H9 (cell line): ENCODE measurements at regions not wholly inside any gene's neighbourhood (a gene's known extent, or its start where the extent isn't known, plus 50 kb on each side); places are given as distances from the start of the nearest gene placed in this dataset.
"Not testable (repeated sequence)": the region's sequence is repeated elsewhere in the genome, so short reads cannot be mapped to it uniquely, and the experiment has no call there.

ENCODE experiments used
- DNase-seq: peaks from one replicate; pipeline ENCODE4 v3.0.0-alpha.2; 2017
- H2AFZ ChIP-seq: one replicate; pipeline ENCODE4 v1.6.1; 2013; ENCODE audit warnings: mild to moderate bottlenecking, low read length, control low read depth, moderate library complexity
- H2AK5ac ChIP-seq: 2 replicates; pipeline ENCODE4 v1.6.1; 2013; ENCODE audit warnings: low read length, control low read depth, mixed read lengths; ENCODE audit not compliant: insufficient read length
- H2BK120ac ChIP-seq: one replicate; pipeline ENCODE4 v1.6.1; 2013; ENCODE audit warnings: low read depth, mild to moderate bottlenecking, low read length, control low read depth, inconsistent platforms; ENCODE audit not compliant: poor library complexity, severe bottlenecking
- H2BK12ac ChIP-seq: 2 replicates; pipeline ENCODE4 v1.6.1; 2013; ENCODE audit warnings: low read length, control low read depth, mixed read lengths, low read depth; ENCODE audit not compliant: insufficient read length
- H2BK15ac ChIP-seq: 2 replicates; pipeline ENCODE4 v1.6.1; 2013; ENCODE audit warnings: low read depth, low read length, control low read depth
- H2BK20ac ChIP-seq: one replicate; pipeline ENCODE4 v1.6.1; 2013; ENCODE audit warnings: low read depth, mild to moderate bottlenecking, low read length, control low read depth, inconsistent platforms; ENCODE audit not compliant: poor library complexity, severe bottlenecking
- H2BK5ac ChIP-seq: 2 replicates; pipeline ENCODE4 v1.6.1; 2013; ENCODE audit warnings: low read length, control low read depth, mixed read lengths; ENCODE audit not compliant: insufficient read length
- H3K14ac ChIP-seq: 2 replicates; pipeline ENCODE4 v1.6.1; 2013; ENCODE audit warnings: low read length, control low read depth; ENCODE audit not compliant: insufficient read depth
- H3K18ac ChIP-seq: 2 replicates; pipeline ENCODE4 v1.6.1; 2013; ENCODE audit warnings: low read depth, mild to moderate bottlenecking, mixed read lengths, low read length, control low read depth; ENCODE audit not compliant: insufficient read length
- H3K23ac ChIP-seq: 2 replicates; pipeline ENCODE4 v1.6.1; 2013; ENCODE audit warnings: low read length, control low read depth, mixed read lengths, low read depth; ENCODE audit not compliant: insufficient read length
- H3K23me2 ChIP-seq: 2 replicates; pipeline ENCODE4 v1.6.1; 2013; ENCODE audit warnings: low read depth, mild to moderate bottlenecking, mixed read lengths, low read length, control low read depth; ENCODE audit not compliant: insufficient read length, poor library complexity, severe bottlenecking
- H3K27ac ChIP-seq: 2 replicates; pipeline ENCODE4 v1.5.1; 2013; ENCODE audit warnings: low read length, control low read depth, mixed read lengths, low read depth; ENCODE audit not compliant: insufficient read length
- H3K27me3 ChIP-seq: 2 replicates; pipeline ENCODE4 v1.6.1; 2013; ENCODE audit warnings: low read length, control low read depth, inconsistent platforms; ENCODE audit not compliant: insufficient read depth
- H3K4ac ChIP-seq: 2 replicates; pipeline ENCODE4 v1.6.1; 2013; ENCODE audit warnings: low read depth, mild to moderate bottlenecking, control low read depth, inconsistent platforms, low read length, moderate library complexity
- H3K4me1 ChIP-seq: 2 replicates; pipeline ENCODE4 v1.6.1; 2013; ENCODE audit warnings: low read length, control low read depth, inconsistent platforms; ENCODE audit not compliant: insufficient read depth
- H3K4me2 ChIP-seq: 2 replicates; pipeline ENCODE4 v1.6.1; 2013; ENCODE audit warnings: low read length, control low read depth, mixed read lengths; ENCODE audit not compliant: insufficient read length, insufficient read depth
- H3K56ac ChIP-seq: 2 replicates; pipeline ENCODE4 v1.6.1; 2013; ENCODE audit warnings: low read depth, mild to moderate bottlenecking, mixed read lengths, low read length, control low read depth; ENCODE audit not compliant: insufficient read length
- H3K79me1 ChIP-seq: 2 replicates; pipeline ENCODE4 v1.6.1; 2013; ENCODE audit warnings: low read depth, mild to moderate bottlenecking, moderate library complexity, low read length, control low read depth, inconsistent platforms; ENCODE audit not compliant: insufficient read depth, poor library complexity, severe bottlenecking
- H3K79me2 ChIP-seq: 2 replicates; pipeline ENCODE4 v1.6.1; 2013; ENCODE audit warnings: low read length, control low read depth, inconsistent platforms; ENCODE audit not compliant: insufficient read depth
- H3K9ac ChIP-seq: 2 replicates; pipeline ENCODE4 v1.6.1; 2013; ENCODE audit warnings: low read length, control low read depth, mixed read lengths; ENCODE audit not compliant: insufficient read length; ENCODE audit errors: extremely low read depth
- H3K9me3 ChIP-seq: one replicate; pipeline ENCODE4 v1.6.1; 2013; ENCODE audit warnings: low read depth, low read length, inconsistent platforms; ENCODE audit not compliant: control insufficient read depth
- H3T11ph ChIP-seq: one replicate; pipeline ENCODE4 v1.6.1; 2013; ENCODE audit warnings: mild to moderate bottlenecking, low read length, control low read depth, inconsistent platforms
- H4K20me1 ChIP-seq: one replicate; pipeline ENCODE4 v1.6.1; 2013; ENCODE audit not compliant: control insufficient read depth, insufficient read length, insufficient read depth
- H4K5ac ChIP-seq: 2 replicates; pipeline ENCODE4 v1.6.1; 2013; ENCODE audit warnings: low read depth, mild to moderate bottlenecking, mixed read lengths, low read length, control low read depth; ENCODE audit not compliant: insufficient read length
- H4K8ac ChIP-seq: replicated peaks from 2 replicates; pipeline ENCODE4 v1.6.1; 2013; ENCODE audit warnings: low read length, control low read depth, mixed read lengths, low read depth; ENCODE audit not compliant: insufficient read length
- H4K91ac ChIP-seq: 2 replicates; pipeline ENCODE4 v1.6.1; 2013; ENCODE audit warnings: low read depth, mild to moderate bottlenecking, moderate library complexity, mixed read lengths, low read length, control low read depth; ENCODE audit not compliant: insufficient read length
- H3K27ac Mint-ChIP-seq, 3 experiments: 2 replicates in 2 of 3; 3 replicates in 1 of 3; pipeline ENCODE4 v1.8.0; 2020 to 2021; ENCODE audit warnings: mixed read lengths in 3 of 3, mild to moderate bottlenecking in 1 of 3, moderate library complexity in 1 of 3
- H3K27me3 Mint-ChIP-seq: 2 replicates; pipeline ENCODE4 v1.8.0; 2021; ENCODE audit warnings: low read depth, mild to moderate bottlenecking, moderate library complexity, mixed read lengths
- H3K36me3 Mint-ChIP-seq, 3 experiments: 2 replicates in 2 of 3; 3 replicates in 1 of 3; pipeline ENCODE4 v1.8.0; 2020 to 2021; ENCODE audit warnings: low read depth in 3 of 3, mixed read lengths in 3 of 3; ENCODE audit not compliant: insufficient read depth in 1 of 3
- H3K4me1 Mint-ChIP-seq, 2 experiments: 2 replicates each; pipeline ENCODE4 v1.8.0; 2020; ENCODE audit warnings: mixed read lengths in 2 of 2
- H3K4me3 Mint-ChIP-seq, 2 experiments: 2 replicates in 1 of 2; 3 replicates in 1 of 2; pipeline ENCODE4 v1.8.0; 2020 to 2021; ENCODE audit warnings: mild to moderate bottlenecking in 2 of 2, mixed read lengths in 2 of 2, moderate library complexity in 1 of 2
- H3K9me3 Mint-ChIP-seq, 2 experiments: 2 replicates in 1 of 2; 3 replicates in 1 of 2; pipeline ENCODE4 v1.8.0; 2020; ENCODE audit warnings: mild to moderate bottlenecking in 2 of 2, mixed read lengths in 2 of 2, moderate library complexity in 1 of 2
- CTCF ChIP-seq: fragments of 200-600 bp; sonication (generic); conservative IDR thresholded peaks from 3 replicates; pipeline ENCODE4 v1.8.0; 2021; ENCODE audit warnings: antibody characterized with exemption, mild to moderate bottlenecking
- WGBS: extraction: QIAGEN DNeasy Blood & Tissue Kit; methylation state at CpG from one replicate; pipeline ENCODE4 v1.1.7; 2013; ENCODE audit warnings: missing lambda C conversion rate, low lambda C conversion rate, mixed read lengths; ENCODE audit not compliant: insufficient read length; ENCODE audit errors: extremely low coverage; 5-methylcytosine and 5-hydroxymethylcytosine counted together

GRCh38 chr5:82938901-82939725, 138.1 kb downstream of the TMEM167A start:
- Histone ChIP-seq H3K4me2 (no peak overlapping the region), H3K27ac (no peak overlapping the region), H2BK20ac (no peak overlapping the region), H3K23me2 (no peaks in the 10 kb centered on the region), H2BK120ac (no peak overlapping the region), H3K79me2 (no peaks in the 10 kb centered on the region), H3K9ac (no peak overlapping the region), H2BK5ac (no peak overlapping the region), H2AK5ac (no peak overlapping the region), H3K27me3 (no peaks in the 10 kb centered on the region), H3K56ac (no peak overlapping the region), H4K20me1 (no peaks in the 10 kb centered on the region), H3K18ac (no peak overlapping the region), H4K5ac (no peak overlapping the region), H4K91ac (no peak overlapping the region), H3K79me1 (no peaks in the 10 kb centered on the region), H3K9me3 (no peaks in the 10 kb centered on the region), H4K8ac (no peak overlapping the region), H3K4ac (no peak overlapping the region), H3K23ac (no peak overlapping the region), H3K4me1 (no peaks in the 10 kb centered on the region), H3K14ac (no peak overlapping the region), H2BK15ac (no peak overlapping the region), H3T11ph (no peak overlapping the region), H2AFZ (no peak overlapping the region), H2BK12ac (no peak overlapping the region)
- no peak for TF ChIP-seq CTCF
- no CpG with 5 or more reads among the region's 4 CpGs for WGBS
- peaks cover 11 to 21% of the 10 kb centered on the region in 2 experiments for H3K9me3 Mint-ChIP-seq
- no peaks in the 10 kb centered on the region for H3K27me3 Mint-ChIP-seq
- no peak overlapping the region for H3K27ac Mint-ChIP-seq
- H3K4me1 Mint-ChIP-seq, result peaks cover 2 to 11% of the 10 kb centered on the region in 2 experiments; a peak in 3 of 4 replicates
- DNase-seq, result no peak
- H3K36me3 Mint-ChIP-seq, result peaks cover 2 to 12% (median 5%) of the 10 kb centered on the region in 3 experiments; a peak in 6 of 7 replicates
- H3K4me3 Mint-ChIP-seq, result no peak overlapping the region

- H2BK20ac ChIP-seq, H3T11ph ChIP-seq, DNase-seq, H4K91ac ChIP-seq, H3K27me3 Mint-ChIP-seq, H3K23me2 ChIP-seq, H3K4me1 Mint-ChIP-seq, H3K4ac ChIP-seq, H2BK12ac ChIP-seq, H3K79me1 ChIP-seq, H2BK5ac ChIP-seq, H3K4me2 ChIP-seq, H3K18ac ChIP-seq, H3K23ac ChIP-seq, H2AK5ac ChIP-seq, H4K8ac ChIP-seq, H3K79me2 ChIP-seq, H2BK15ac ChIP-seq, H4K5ac ChIP-seq, H2AFZ ChIP-seq, H2BK120ac ChIP-seq, H3K9ac ChIP-seq, H3K27ac ChIP-seq, H4K20me1 ChIP-seq, H3K56ac ChIP-seq, H3K9me3 ChIP-seq, H3K4me1 ChIP-seq, H3K14ac ChIP-seq, H3K27me3 ChIP-seq: not testable (repeated sequence)
- peak overlapping the region; percentile 25 to 42; a peak in 2 of 5 replicates for H3K4me3 Mint-ChIP-seq
- H3K36me3 Mint-ChIP-seq, result peaks cover 4 to 24% (median 15%) of the 10 kb centered on the region in 3 experiments; a peak in 6 of 7 replicates
- peaks cover 5 to 18% of the 10 kb centered on the region in 2 experiments; a peak in 4 of 5 replicates for H3K9me3 Mint-ChIP-seq
- no CpG with 5 or more reads among the region's 28 CpGs for WGBS
- peak overlapping the region; percentile 81 to 93 (median 86); a peak in 4 of 7 replicates for H3K27ac Mint-ChIP-seq
Observed at GRCh38 chr5:82932473-82933220, 144.5 kb downstream of the TMEM167A start.
